ENCODE measurements at regions not wholly inside any gene's neighbourhood (a gene's known extent, or its start where the extent isn't known, plus 50 kb on each side); places are given as distances from the start of the nearest gene placed in this dataset.

- Mint-ChIP-seq H3K4me1 (peaks cover 4% of the 10 kb centered on the region), H3K27ac (no peak overlapping the region), H3K9me3 (no peaks in the 10 kb centered on the region), H3K4me3 (no peak overlapping the region), H3K36me3 (no peaks in the 10 kb centered on the region), H3K27me3 (ENCODE audit: insufficient read depth, low read depth) (peaks cover 2% of the 10 kb centered on the region)
- Histone ChIP-seq H3K27me3 (no peaks in the 10 kb centered on the region), H3K9ac (no peak overlapping the region), H3K4me1 (no peaks in the 10 kb centered on the region), H3K4me2 (no peak overlapping the region), H3K9me3 (ENCODE audit: low read depth) (no peaks in the 10 kb centered on the region), H3K36me3 (no peaks in the 10 kb centered on the region), H2AFZ (replicated peaks) (no peak overlapping the region), H3K27ac (no peak overlapping the region), H3K4me3 (no peak overlapping the region), H3F3A (ENCODE audit: low read depth) (no peaks in the 10 kb centered on the region), H4K20me1 (ENCODE audit: low read depth) (no peaks in the 10 kb centered on the region), H3K79me2 (ENCODE audit: low read depth) (no peaks in the 10 kb centered on the region)
- no peak for DNase-seq (ENCODE audit: low spot score)
- TF ChIP-seq CTCF (IDR thresholded peaks at IDR 0.05) (no peak), EZH2phosphoT487 (IDR thresholded peaks at IDR 0.05) (no peak), EZH2 (IDR thresholded peaks at IDR 0.05) (no peak)
Observed at GRCh38 chr11:121914508-121915059, 201.4 kb downstream of the BLID start.

GRCh38 chr11:121909596-121909995 lies 206.4 kb downstream of the BLID start:
- Mint-ChIP-seq H3K4me1 (peaks cover 3% of the 10 kb centered on the region), H3K27ac (no peak overlapping the region)

GRCh38 chr11:121907379-121907778 lies 208.6 kb downstream of the BLID start:
- H3K4me1 ChIP-seq: no peaks in the 10 kb centered on the region
- no peaks in the 10 kb centered on the region for H3F3A ChIP-seq (ENCODE audit: low read depth)
- H3K9me3 Mint-ChIP-seq: no peaks in the 10 kb centered on the region
- no peak overlapping the region for H2AFZ ChIP-seq (replicated peaks)
- H3K79me2 ChIP-seq (ENCODE audit: low read depth): no peaks in the 10 kb centered on the region
- no peak overlapping the region for H3K27ac ChIP-seq
- H3K4me3 ChIP-seq: no peak overlapping the region
- H3K9ac ChIP-seq: no peak overlapping the region
- no peaks in the 10 kb centered on the region for H4K20me1 ChIP-seq (ENCODE audit: low read depth)
- TF ChIP-seq EZH2 (IDR thresholded peaks at IDR 0.05) (no peak), EZH2phosphoT487 (IDR thresholded peaks at IDR 0.05) (no peak), CTCF (IDR thresholded peaks at IDR 0.05) (no peak)
- no peaks in the 10 kb centered on the region for H3K36me3 ChIP-seq
- no peak overlapping the region for H3K4me3 Mint-ChIP-seq
- H3K27ac Mint-ChIP-seq: no peak overlapping the region
- DNase-seq (ENCODE audit: low spot score): no peak
- H3K9me3 ChIP-seq (ENCODE audit: low read depth): no peaks in the 10 kb centered on the region
- no peaks in the 10 kb centered on the region for H3K36me3 Mint-ChIP-seq
- H3K4me1 Mint-ChIP-seq: no peaks in the 10 kb centered on the region
- peaks cover 5% of the 10 kb centered on the region for H3K27me3 Mint-ChIP-seq (ENCODE audit: insufficient read depth, low read depth)
- no peak overlapping the region for H3K4me2 ChIP-seq
- H3K27me3 ChIP-seq: no peaks in the 10 kb centered on the region

More at GRCh38 chr11:121909596-121909995, 206.4 kb downstream of the BLID start:
- Histone ChIP-seq H3F3A (ENCODE audit: low read depth) (no peaks in the 10 kb centered on the region), H3K4me1 (no peaks in the 10 kb centered on the region), H3K36me3 (no peaks in the 10 kb centered on the region), H3K27ac (no peak overlapping the region), H3K4me3 (no peak overlapping the region), H2AFZ (replicated peaks) (no peak overlapping the region), H4K20me1 (ENCODE audit: low read depth) (no peaks in the 10 kb centered on the region), H3K4me2 (no peak overlapping the region), H3K9ac (no peak overlapping the region), H3K9me3 (ENCODE audit: low read depth) (no peaks in the 10 kb centered on the region), H3K27me3 (no peaks in the 10 kb centered on the region), H3K79me2 (ENCODE audit: low read depth) (no peaks in the 10 kb centered on the region)
- Mint-ChIP-seq H3K4me3 (no peak overlapping the region), H3K36me3 (no peaks in the 10 kb centered on the region), H3K27me3 (ENCODE audit: insufficient read depth, low read depth) (peaks cover 2% of the 10 kb centered on the region), H3K9me3 (no peaks in the 10 kb centered on the region)
- DNase-seq (ENCODE audit: low spot score): no peak
- no peak for TF ChIP-seq CTCF (IDR thresholded peaks at IDR 0.05)
- no peak for TF ChIP-seq EZH2 (IDR thresholded peaks at IDR 0.05)
- no peak for TF ChIP-seq EZH2phosphoT487 (IDR thresholded peaks at IDR 0.05)
